GM21786 (cell line): ENCODE measurements at regions not wholly inside any gene's neighbourhood (a gene's known extent, or its start where the extent isn't known, plus 50 kb on each side); places are given as distances from the start of the nearest gene placed in this dataset.
A peak's percentile ranks its signal among the peaks of the same experiment; 100 is the strongest.
"Not testable (repeated sequence)": the region's sequence is repeated elsewhere in the genome, so short reads cannot be mapped to it uniquely, and the experiment has no call there.

Source experiments
- ATAC-seq: cut with Tn5 transposase; IDR thresholded peaks from one replicate; pipeline ENCODE4 v1.9.1; 2021; ENCODE audit not compliant: unreplicated experiment

GRCh38 chr1:233435622-233436021, 108.1 kb downstream of the MAP3K21 start:
- no peak for ATAC-seq

- no peak for ATAC-seq
Measured at GRCh38 chr1:233439721-233440120, 112.2 kb downstream of the MAP3K21 start.

GRCh38 chr1:233440951-233441401, 113.5 kb downstream of the MAP3K21 start:
- no peak for ATAC-seq

- ATAC-seq = no peak
Measured at GRCh38 chr1:233442026-233442780, 114.7 kb downstream of the MAP3K21 start.

GRCh38 chr1:233443040-233443760, 115.7 kb downstream of the MAP3K21 start:
- ATAC-seq = no peak

GRCh38 chr1:233444484-233444883, 117.0 kb downstream of the MAP3K21 start:
- no peak for ATAC-seq

GRCh38 chr1:233445737-233446136, 118.2 kb downstream of the MAP3K21 start:
- no peak for ATAC-seq

GRCh38 chr1:233446935-233447334, 119.4 kb downstream of the MAP3K21 start:
- ATAC-seq = no peak

GRCh38 chr1:233448109-233448689, 120.7 kb downstream of the MAP3K21 start:
- no peak for ATAC-seq

- ATAC-seq = no peak
Measured at GRCh38 chr1:233452724-233453123, 125.2 kb downstream of the MAP3K21 start.

- no peak for ATAC-seq
Measured at GRCh38 chr1:233453433-233454200, 126.1 kb downstream of the MAP3K21 start.

GRCh38 chr1:233459470-233459945, 132.0 kb downstream of the MAP3K21 start:
- ATAC-seq = peak; percentile 79

- no peak for ATAC-seq
Measured at GRCh38 chr1:233459968-233460367, 132.4 kb downstream of the MAP3K21 start.

- ATAC-seq = no peak
Measured at GRCh38 chr1:233460692-233461091, 133.2 kb downstream of the MAP3K21 start.

GRCh38 chr1:233461847-233462246, 134.3 kb downstream of the MAP3K21 start:
- no peak for ATAC-seq

GRCh38 chr1:233463333-233463732, 135.8 kb downstream of the MAP3K21 start:
- no peak for ATAC-seq

- no peak for ATAC-seq
Measured at GRCh38 chr1:233465745-233466343, 138.3 kb downstream of the MAP3K21 start.

- ATAC-seq = no peak
Measured at GRCh38 chr1:233470741-233471499, 143.0 kb upstream of the KCNK1 start.

GRCh38 chr1:233471851-233472250, 142.1 kb upstream of the KCNK1 start:
- not testable (repeated sequence) for ATAC-seq

- ATAC-seq = not testable (repeated sequence)
Measured at GRCh38 chr1:233472796-233473195, 141.1 kb upstream of the KCNK1 start.
